ENCODE measurements at regions not wholly inside any gene's neighbourhood (a gene's known extent, or its start where the extent isn't known, plus 50 kb on each side); places are given as distances from the start of the nearest gene placed in this dataset.

- no peaks in the 10 kb centered on the region for H3K27me3 Mint-ChIP-seq (ENCODE audit: low read depth)
- TF ChIP-seq ZNF416 (CRISPR knock-in tag; IDR thresholded peaks at IDR 0.05) (no peak), MAX (CRISPR knock-in tag; IDR thresholded peaks at IDR 0.05) (no peak), GABPB1 (CRISPR knock-in tag; IDR thresholded peaks at IDR 0.05) (peak; percentile 38; the same call in 1 of the 2 replicates)
- ATAC-seq (no peak), DNase-seq (ENCODE audit: low spot score) (no peak)
- peaks cover 17% of the 10 kb centered on the region for H3K4me1 Mint-ChIP-seq
- POLR2A ChIA-PET: no interaction called here
- H3K4me3 Mint-ChIP-seq: no peak overlapping the region
- H3K27ac Mint-ChIP-seq: no peak overlapping the region
- no peaks in the 10 kb centered on the region for H3K36me3 Mint-ChIP-seq
- CTCF ChIA-PET: interaction anchor here (0.6 kb wide), 1 partner anchor 218 kb away, joined by 3 read pairs; no protein-coding TSS in a partner anchor
- H3K9me3 Mint-ChIP-seq: no peaks in the 10 kb centered on the region
Measured at GRCh38 chr12:24080465-24080864, 131.0 kb upstream of the SOX5 start.

GRCh38 chr12:24079083-24079482 is 129.6 kb upstream of the SOX5 start:
- ChIA-PET CTCF (no interaction called here), POLR2A (no interaction called here)
- DNase-seq (ENCODE audit: low spot score) (no peak), ATAC-seq (no peak)
- Mint-ChIP-seq H3K27ac (no peak overlapping the region), H3K9me3 (no peaks in the 10 kb centered on the region), H3K36me3 (no peaks in the 10 kb centered on the region), H3K4me3 (no peak overlapping the region), H3K4me1 (peaks cover 17% of the 10 kb centered on the region), H3K27me3 (ENCODE audit: low read depth) (no peaks in the 10 kb centered on the region)
- TF ChIP-seq ZNF423 (CRISPR knock-in tag; IDR thresholded peaks at IDR 0.05) (no peak), PRDM15 (CRISPR knock-in tag; IDR thresholded peaks at IDR 0.05) (no peak), ZBTB21 (CRISPR knock-in tag; IDR thresholded peaks at IDR 0.05; ENCODE audit: borderline replicate concordance) (no peak), NR3C1 (CRISPR knock-in tag; conservative IDR thresholded peaks at IDR 0.05; ENCODE audit: low read depth) (no peak), ZNF263 (CRISPR knock-in tag; IDR thresholded peaks at IDR 0.05; ENCODE audit: low read depth) (no peak), CDX4 (CRISPR knock-in tag; IDR thresholded peaks at IDR 0.05; ENCODE audit: borderline replicate concordance) (no peak), KAT7 (CRISPR knock-in tag; IDR thresholded peaks at IDR 0.05; ENCODE audit: borderline replicate concordance) (no peak), ZNF317 (CRISPR knock-in tag; IDR thresholded peaks at IDR 0.05; ENCODE audit: borderline replicate concordance, low read depth) (no peak), JUN (CRISPR knock-in tag; IDR thresholded peaks at IDR 0.05) (no peak), CREB1 (CRISPR knock-in tag; IDR thresholded peaks at IDR 0.05) (no peak), TCF7 (CRISPR knock-in tag; IDR thresholded peaks at IDR 0.05; ENCODE audit: low read depth) (no peak), ZNF416 (CRISPR knock-in tag; IDR thresholded peaks at IDR 0.05) (no peak)
- TF ChIP-seq, protein P1, sequence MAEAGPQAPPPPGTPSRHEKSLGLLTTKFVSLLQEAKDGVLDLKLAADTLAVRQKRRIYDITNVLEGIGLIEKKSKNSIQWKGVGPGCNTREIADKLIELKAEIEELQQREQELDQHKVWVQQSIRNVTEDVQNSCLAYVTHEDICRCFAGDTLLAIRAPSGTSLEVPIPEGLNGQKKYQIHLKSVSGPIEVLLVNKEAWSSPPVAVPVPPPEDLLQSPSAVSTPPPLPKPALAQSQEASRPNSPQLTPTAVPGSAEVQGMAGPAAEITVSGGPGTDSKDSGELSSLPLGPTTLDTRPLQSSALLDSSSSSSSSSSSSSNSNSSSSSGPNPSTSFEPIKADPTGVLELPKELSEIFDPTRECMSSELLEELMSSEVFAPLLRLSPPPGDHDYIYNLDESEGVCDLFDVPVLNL (CRISPR knock-in tag; IDR thresholded peaks at IDR 0.05; ENCODE audit: borderline replicate concordance, low read depth): no peak
- TF ChIP-seq, protein P2, sequence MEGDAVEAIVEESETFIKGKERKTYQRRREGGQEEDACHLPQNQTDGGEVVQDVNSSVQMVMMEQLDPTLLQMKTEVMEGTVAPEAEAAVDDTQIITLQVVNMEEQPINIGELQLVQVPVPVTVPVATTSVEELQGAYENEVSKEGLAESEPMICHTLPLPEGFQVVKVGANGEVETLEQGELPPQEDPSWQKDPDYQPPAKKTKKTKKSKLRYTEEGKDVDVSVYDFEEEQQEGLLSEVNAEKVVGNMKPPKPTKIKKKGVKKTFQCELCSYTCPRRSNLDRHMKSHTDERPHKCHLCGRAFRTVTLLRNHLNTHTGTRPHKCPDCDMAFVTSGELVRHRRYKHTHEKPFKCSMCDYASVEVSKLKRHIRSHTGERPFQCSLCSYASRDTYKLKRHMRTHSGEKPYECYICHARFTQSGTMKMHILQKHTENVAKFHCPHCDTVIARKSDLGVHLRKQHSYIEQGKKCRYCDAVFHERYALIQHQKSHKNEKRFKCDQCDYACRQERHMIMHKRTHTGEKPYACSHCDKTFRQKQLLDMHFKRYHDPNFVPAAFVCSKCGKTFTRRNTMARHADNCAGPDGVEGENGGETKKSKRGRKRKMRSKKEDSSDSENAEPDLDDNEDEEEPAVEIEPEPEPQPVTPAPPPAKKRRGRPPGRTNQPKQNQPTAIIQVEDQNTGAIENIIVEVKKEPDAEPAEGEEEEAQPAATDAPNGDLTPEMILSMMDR (IDR thresholded peaks at IDR 0.05): no peak
- TF ChIP-seq, protein P3, sequence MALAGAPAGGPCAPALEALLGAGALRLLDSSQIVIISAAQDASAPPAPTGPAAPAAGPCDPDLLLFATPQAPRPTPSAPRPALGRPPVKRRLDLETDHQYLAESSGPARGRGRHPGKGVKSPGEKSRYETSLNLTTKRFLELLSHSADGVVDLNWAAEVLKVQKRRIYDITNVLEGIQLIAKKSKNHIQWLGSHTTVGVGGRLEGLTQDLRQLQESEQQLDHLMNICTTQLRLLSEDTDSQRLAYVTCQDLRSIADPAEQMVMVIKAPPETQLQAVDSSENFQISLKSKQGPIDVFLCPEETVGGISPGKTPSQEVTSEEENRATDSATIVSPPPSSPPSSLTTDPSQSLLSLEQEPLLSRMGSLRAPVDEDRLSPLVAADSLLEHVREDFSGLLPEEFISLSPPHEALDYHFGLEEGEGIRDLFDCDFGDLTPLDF (CRISPR knock-in tag; IDR thresholded peaks at IDR 0.05): no peak

Data from WTC11 (cell line).